ENCODE measurements at regions not wholly inside any gene's neighbourhood (a gene's known extent, or its start where the extent isn't known, plus 50 kb on each side); places are given as distances from the start of the nearest gene placed in this dataset.
"Not testable (repeated sequence)": the region's sequence is repeated elsewhere in the genome, so short reads cannot be mapped to it uniquely, and the experiment has no call there.

DNA sequence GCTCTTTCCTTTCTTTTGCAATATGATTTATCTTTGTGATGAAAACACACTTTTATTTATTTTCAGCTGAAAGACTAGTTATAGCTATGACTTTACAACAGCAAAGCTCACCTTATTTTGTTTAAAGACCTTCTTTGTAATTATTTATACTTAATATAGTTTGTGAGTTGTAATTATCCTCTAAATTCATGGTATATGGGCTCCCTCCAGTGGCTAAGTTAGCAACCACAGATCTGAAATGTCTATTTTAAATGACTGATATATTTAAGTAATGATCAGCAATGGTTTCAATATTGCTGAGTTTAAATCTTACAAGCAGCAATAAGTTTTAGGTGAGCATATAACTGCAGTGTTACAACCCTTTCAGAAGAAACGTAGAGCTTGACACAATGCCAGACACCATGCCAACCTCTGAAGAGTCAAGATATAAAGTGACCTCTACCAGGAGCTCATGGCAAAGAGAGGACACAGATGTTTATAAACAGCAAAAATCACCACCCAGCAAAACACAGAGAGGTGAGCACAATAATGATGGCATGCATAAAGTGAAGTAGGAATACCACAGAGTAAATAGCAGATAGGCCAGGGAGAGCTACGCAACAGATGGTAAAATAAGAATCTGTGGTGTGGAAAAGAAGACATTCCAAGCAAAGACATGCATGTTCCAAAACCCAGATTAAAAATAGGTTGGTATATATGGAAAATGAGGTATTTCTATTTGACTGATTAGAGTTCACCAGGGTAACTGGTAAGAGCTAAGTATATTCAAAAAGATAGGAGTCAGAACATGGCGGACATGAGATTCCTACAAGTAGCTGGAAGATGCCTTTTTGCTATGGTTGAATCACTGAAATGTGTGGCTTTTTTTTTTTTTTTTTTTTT lies 143.7 kb upstream of the ZNF385D start:
- Histone ChIP-seq H3K27me3 (ENCODE audit: control insufficient read depth, insufficient read depth, low read length) (no peaks in the 10 kb centered on the region), H3K9me3 (ENCODE audit: control insufficient read depth, insufficient read depth, low read length) (no peaks in the 10 kb centered on the region), H3K4me3 (ENCODE audit: low read depth, low read length) (no peak overlapping the region), H3K4me1 (ENCODE audit: control insufficient read depth, insufficient read depth, low read length) (no peaks in the 10 kb centered on the region), H3K9ac (ENCODE audit: low read depth, low read length) (no peak overlapping the region), H3K36me3 (ENCODE audit: control insufficient read depth, insufficient read depth, low read length) (no peaks in the 10 kb centered on the region), H3K27ac (ENCODE audit: low read depth, low read length) (no peak overlapping the region)

DNA sequence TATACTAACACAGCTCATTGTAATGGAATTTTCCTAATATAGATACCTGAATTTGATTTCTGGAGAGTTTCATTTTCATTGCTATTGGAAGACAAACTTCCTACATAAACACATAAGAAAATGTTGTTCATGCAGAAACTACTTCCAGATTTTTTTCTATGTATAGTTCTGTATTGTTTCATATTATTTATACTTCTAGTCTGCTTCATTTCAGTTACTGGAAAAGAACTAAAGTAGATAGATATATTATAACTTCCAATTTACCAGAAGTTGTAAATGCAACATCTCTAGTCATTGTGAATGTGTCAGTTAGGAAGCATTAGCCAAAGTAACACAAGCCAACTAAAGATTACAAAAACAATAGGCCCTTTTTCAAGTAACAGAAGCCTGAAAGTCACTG lies 147.3 kb upstream of the ZNF385D start:
- no peaks in the 10 kb centered on the region for H3K9me3 ChIP-seq (ENCODE audit: control insufficient read depth, insufficient read depth, low read length)
- H3K27ac ChIP-seq (ENCODE audit: low read depth, low read length): no peak overlapping the region
- no peaks in the 10 kb centered on the region for H3K4me1 ChIP-seq (ENCODE audit: control insufficient read depth, insufficient read depth, low read length)
- no peaks in the 10 kb centered on the region for H3K27me3 ChIP-seq (ENCODE audit: control insufficient read depth, insufficient read depth, low read length)
- H3K4me3 ChIP-seq (ENCODE audit: low read depth, low read length): no peak overlapping the region
- no peaks in the 10 kb centered on the region for H3K36me3 ChIP-seq (ENCODE audit: control insufficient read depth, insufficient read depth, low read length)
- H3K9ac ChIP-seq (ENCODE audit: low read depth, low read length): no peak overlapping the region

GRCh38 chr3:21901484-21901883 lies 150.5 kb upstream of the ZNF385D start:
- Histone ChIP-seq H3K27ac (ENCODE audit: low read depth, low read length) (no peak overlapping the region), H3K9me3 (ENCODE audit: control insufficient read depth, insufficient read depth, low read length) (no peaks in the 10 kb centered on the region), H3K4me1 (ENCODE audit: control insufficient read depth, insufficient read depth, low read length) (no peaks in the 10 kb centered on the region), H3K4me3 (ENCODE audit: low read depth, low read length) (no peak overlapping the region), H3K9ac (ENCODE audit: low read depth, low read length) (no peak overlapping the region), H3K27me3 (ENCODE audit: control insufficient read depth, insufficient read depth, low read length) (no peaks in the 10 kb centered on the region), H3K36me3 (ENCODE audit: control insufficient read depth, insufficient read depth, low read length) (no peaks in the 10 kb centered on the region)

DNA sequence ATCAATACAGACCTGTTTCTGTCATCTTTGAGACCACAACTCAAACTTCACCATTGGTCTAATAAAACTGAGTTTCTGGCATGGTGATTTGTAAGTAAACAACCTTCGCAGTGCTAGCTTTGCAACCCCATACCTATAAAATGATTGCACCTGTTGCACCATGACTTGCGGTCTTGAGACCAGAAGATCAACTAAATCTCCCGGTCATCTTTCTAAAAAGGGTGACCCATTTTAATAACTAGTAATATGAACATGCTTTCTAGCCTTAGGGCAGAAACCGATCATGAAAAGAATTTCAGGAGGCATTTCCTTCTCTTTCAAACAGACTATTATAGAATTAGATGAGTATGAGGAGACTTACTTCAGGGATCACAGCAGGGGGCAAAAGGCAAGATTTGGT lies 151.9 kb upstream of the ZNF385D start:
- no peaks in the 10 kb centered on the region for H3K27me3 ChIP-seq (ENCODE audit: control insufficient read depth, insufficient read depth, low read length)
- H3K9me3 ChIP-seq (ENCODE audit: control insufficient read depth, insufficient read depth, low read length): no peaks in the 10 kb centered on the region
- no peak overlapping the region for H3K9ac ChIP-seq (ENCODE audit: low read depth, low read length)
- H3K27ac ChIP-seq (ENCODE audit: low read depth, low read length): no peak overlapping the region
- no peaks in the 10 kb centered on the region for H3K4me1 ChIP-seq (ENCODE audit: control insufficient read depth, insufficient read depth, low read length)
- no peaks in the 10 kb centered on the region for H3K36me3 ChIP-seq (ENCODE audit: control insufficient read depth, insufficient read depth, low read length)
- no peak overlapping the region for H3K4me3 ChIP-seq (ENCODE audit: low read depth, low read length)

- no peaks in the 10 kb centered on the region for H3K9me3 ChIP-seq (ENCODE audit: control insufficient read depth, insufficient read depth, low read length)
- H3K27me3 ChIP-seq (ENCODE audit: control insufficient read depth, insufficient read depth, low read length): no peaks in the 10 kb centered on the region
- H3K4me1 ChIP-seq (ENCODE audit: control insufficient read depth, insufficient read depth, low read length): no peaks in the 10 kb centered on the region
- no peak overlapping the region for H3K27ac ChIP-seq (ENCODE audit: low read depth, low read length)
- H3K4me3 ChIP-seq (ENCODE audit: low read depth, low read length): no peak overlapping the region
- no peaks in the 10 kb centered on the region for H3K36me3 ChIP-seq (ENCODE audit: control insufficient read depth, insufficient read depth, low read length)
- H3K9ac ChIP-seq (ENCODE audit: low read depth, low read length): no peak overlapping the region
Observed at GRCh38 chr3:21909096-21909495, 158.1 kb upstream of the ZNF385D start.

DNA sequence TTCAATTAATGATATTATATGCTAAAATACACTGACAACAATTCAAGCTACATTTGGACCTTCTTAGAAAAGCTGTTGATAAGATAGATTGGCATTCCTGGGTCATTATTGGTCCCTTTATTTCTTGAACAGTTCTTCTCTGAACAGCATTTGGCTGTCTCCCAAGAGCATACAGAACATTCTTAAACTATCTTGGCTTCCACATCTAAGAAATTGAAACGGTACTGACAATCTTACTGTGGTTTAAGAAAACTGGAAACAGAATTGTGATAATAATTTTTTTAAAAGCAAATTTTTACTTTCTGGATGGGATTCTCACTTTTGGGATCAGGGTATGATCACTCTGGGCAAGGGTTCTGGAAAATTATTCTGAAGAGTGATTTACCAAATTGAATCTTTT lies 161.7 kb upstream of the ZNF385D start:
- H3K27me3 ChIP-seq (ENCODE audit: control insufficient read depth, insufficient read depth, low read length): no peaks in the 10 kb centered on the region
- peaks cover 9% of the 10 kb centered on the region; the same call in 1 of the 2 replicates for H3K4me1 ChIP-seq (ENCODE audit: control insufficient read depth, insufficient read depth, low read length)
- no peaks in the 10 kb centered on the region for H3K36me3 ChIP-seq (ENCODE audit: control insufficient read depth, insufficient read depth, low read length)
- no peak overlapping the region for H3K4me3 ChIP-seq (ENCODE audit: low read depth, low read length)
- no peaks in the 10 kb centered on the region for H3K9me3 ChIP-seq (ENCODE audit: control insufficient read depth, insufficient read depth, low read length)
- no peak overlapping the region for H3K27ac ChIP-seq (ENCODE audit: low read depth, low read length)
- no peak overlapping the region for H3K9ac ChIP-seq (ENCODE audit: low read depth, low read length)

GRCh38 chr3:21913791-21914190 lies 162.8 kb upstream of the ZNF385D start:
- Histone ChIP-seq H3K9ac (ENCODE audit: low read depth, low read length) (no peak overlapping the region), H3K27ac (ENCODE audit: low read depth, low read length) (no peak overlapping the region), H3K27me3 (ENCODE audit: control insufficient read depth, insufficient read depth, low read length) (no peaks in the 10 kb centered on the region), H3K36me3 (ENCODE audit: control insufficient read depth, insufficient read depth, low read length) (no peaks in the 10 kb centered on the region), H3K4me1 (ENCODE audit: control insufficient read depth, insufficient read depth, low read length) (peaks cover 9% of the 10 kb centered on the region; the same call in 1 of the 2 replicates), H3K9me3 (ENCODE audit: control insufficient read depth, insufficient read depth, low read length) (no peaks in the 10 kb centered on the region), H3K4me3 (ENCODE audit: low read depth, low read length) (no peak overlapping the region)

- H3K27ac ChIP-seq (ENCODE audit: low read depth, low read length): no peak overlapping the region
- no peaks in the 10 kb centered on the region for H3K27me3 ChIP-seq (ENCODE audit: control insufficient read depth, insufficient read depth, low read length)
- no peak overlapping the region for H3K4me3 ChIP-seq (ENCODE audit: low read depth, low read length)
- H3K9me3 ChIP-seq (ENCODE audit: control insufficient read depth, insufficient read depth, low read length): no peaks in the 10 kb centered on the region
- H3K36me3 ChIP-seq (ENCODE audit: control insufficient read depth, insufficient read depth, low read length): no peaks in the 10 kb centered on the region
- peaks cover 15% of the 10 kb centered on the region for H3K4me1 ChIP-seq (ENCODE audit: control insufficient read depth, insufficient read depth, low read length)
- H3K9ac ChIP-seq (ENCODE audit: low read depth, low read length): no peak overlapping the region
Observed at GRCh38 chr3:21914451-21914850, 163.4 kb upstream of the ZNF385D start.

GRCh38 chr3:21919383-21919782 lies 168.4 kb upstream of the ZNF385D start:
- Histone ChIP-seq H3K27ac (ENCODE audit: low read depth, low read length) (peak overlapping the region; percentile 45), H3K36me3 (ENCODE audit: control insufficient read depth, insufficient read depth, low read length) (no peaks in the 10 kb centered on the region), H3K9me3 (ENCODE audit: control insufficient read depth, insufficient read depth, low read length) (no peaks in the 10 kb centered on the region), H3K4me1 (ENCODE audit: control insufficient read depth, insufficient read depth, low read length) (peaks cover 28% of the 10 kb centered on the region), H3K4me3 (ENCODE audit: low read depth, low read length) (no peak overlapping the region), H3K9ac (ENCODE audit: low read depth, low read length) (no peak overlapping the region), H3K27me3 (ENCODE audit: control insufficient read depth, insufficient read depth, low read length) (no peaks in the 10 kb centered on the region)

GRCh38 chr3:21920421-21920861 lies 169.4 kb upstream of the ZNF385D start:
- no peaks in the 10 kb centered on the region for H3K27me3 ChIP-seq (ENCODE audit: control insufficient read depth, insufficient read depth, low read length)
- H3K27ac ChIP-seq (ENCODE audit: low read depth, low read length): peak overlapping the region; percentile 45
- H3K9ac ChIP-seq (ENCODE audit: low read depth, low read length): no peak overlapping the region
- H3K36me3 ChIP-seq (ENCODE audit: control insufficient read depth, insufficient read depth, low read length): no peaks in the 10 kb centered on the region
- H3K4me3 ChIP-seq (ENCODE audit: low read depth, low read length): no peak overlapping the region
- no peaks in the 10 kb centered on the region for H3K9me3 ChIP-seq (ENCODE audit: control insufficient read depth, insufficient read depth, low read length)
- peaks cover 23% of the 10 kb centered on the region for H3K4me1 ChIP-seq (ENCODE audit: control insufficient read depth, insufficient read depth, low read length)

DNA sequence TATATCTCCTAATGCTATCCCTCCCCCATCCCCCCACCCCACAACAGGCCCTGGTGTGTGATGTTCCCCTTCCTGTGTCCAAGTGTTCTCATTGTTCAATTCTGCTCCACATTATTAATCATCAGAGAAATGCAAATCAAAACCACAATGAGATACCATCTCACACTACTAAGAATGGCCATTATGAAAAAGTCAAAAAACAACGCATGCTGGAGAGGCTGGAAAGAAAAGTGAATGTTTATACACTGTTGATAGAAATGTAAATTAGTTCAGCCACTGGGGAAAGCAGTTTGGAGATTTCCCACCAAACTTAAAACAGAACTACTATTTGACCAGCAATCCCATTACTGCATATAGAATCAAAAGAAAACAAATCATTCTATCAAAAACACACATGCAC lies 172.1 kb upstream of the ZNF385D start:
- peaks cover 19% of the 10 kb centered on the region for H3K4me1 ChIP-seq (ENCODE audit: control insufficient read depth, insufficient read depth, low read length)
- not testable (repeated sequence) for H3K9me3 ChIP-seq (ENCODE audit: control insufficient read depth, insufficient read depth, low read length); H3K27ac ChIP-seq (ENCODE audit: low read depth, low read length); H3K27me3 ChIP-seq (ENCODE audit: control insufficient read depth, insufficient read depth, low read length); H3K9ac ChIP-seq (ENCODE audit: low read depth, low read length); H3K4me3 ChIP-seq (ENCODE audit: low read depth, low read length); H3K36me3 ChIP-seq (ENCODE audit: control insufficient read depth, insufficient read depth, low read length)
